ENCODE measurements at regions not wholly inside any gene's neighbourhood (a gene's known extent, or its start where the extent isn't known, plus 50 kb on each side); places are given as distances from the start of the nearest gene placed in this dataset.

GRCh38 chr6:114878091-114878490 lies 535.3 kb upstream of the HS3ST5 start:
- TF ChIP-seq FOXP2 (optimal IDR thresholded peaks at IDR 0.05; ENCODE audit: control extremely low read depth, extremely low read length, insufficient read depth), result no peak
- TF ChIP-seq POLR2AphosphoS5 (IDR thresholded peaks at IDR 0.05; ENCODE audit: borderline replicate concordance, low read depth, low read length), result no peak
- no peak for TF ChIP-seq EZH2 (IDR thresholded peaks at IDR 0.05)

Data from SK-N-MC (cell line).